Immature natural killer cell (primary cell): ENCODE measurements at regions not wholly inside any gene's neighbourhood (a gene's known extent, or its start where the extent isn't known, plus 50 kb on each side); places are given as distances from the start of the nearest gene placed in this dataset.

Experiments used
- DNase-seq, 3 donors: peaks; one replicate each; pipeline ENCODE4 v3.0.0; 2022; ENCODE audit warnings: mixed read lengths in 1 of 3
- H3K27ac Mint-ChIP-seq, 6 donors: one replicate each; pipeline ENCODE4 v1.8.0; 2020; ENCODE audit warnings: mixed read lengths in 6 of 6, mild to moderate bottlenecking in 5 of 6, inconsistent platforms in 4 of 6, moderate library complexity in 3 of 6
- H3K27me3 Mint-ChIP-seq, 3 donors: one replicate each; pipeline ENCODE4 v1.8.0; 2020 to 2021; ENCODE audit warnings: low read depth in 3 of 3, mild to moderate bottlenecking in 3 of 3, mixed read lengths in 3 of 3, moderate library complexity in 3 of 3, inconsistent platforms in 1 of 3
- H3K36me3 Mint-ChIP-seq, 3 donors: one replicate each; pipeline ENCODE4 v1.8.0; 2020; ENCODE audit warnings: mixed read lengths in 3 of 3, inconsistent platforms in 2 of 3, mild to moderate bottlenecking in 2 of 3
- H3K4me1 Mint-ChIP-seq, 2 donors: one replicate each; pipeline ENCODE4 v1.8.0; 2020; ENCODE audit warnings: inconsistent platforms in 2 of 2, mild to moderate bottlenecking in 2 of 2, mixed read lengths in 2 of 2, moderate library complexity in 1 of 2
- H3K4me3 Mint-ChIP-seq, 5 donors: one replicate each; pipeline ENCODE4 v1.8.0; 2020; ENCODE audit warnings: mild to moderate bottlenecking in 5 of 5, mixed read lengths in 5 of 5, inconsistent platforms in 3 of 5, moderate library complexity in 3 of 5
- H3K9me3 Mint-ChIP-seq, 6 donors: one replicate each; pipeline ENCODE4 v1.8.0; 2020; ENCODE audit warnings: mild to moderate bottlenecking in 6 of 6, mixed read lengths in 6 of 6, inconsistent platforms in 4 of 6, moderate library complexity in 3 of 6

GRCh38 chr3:147813256-147813655, 404.1 kb downstream of the ZIC1 start:
- no peaks in the 10 kb centered on the region for H3K36me3 Mint-ChIP-seq
- H3K4me1 Mint-ChIP-seq = no peaks in the 10 kb centered on the region
- no peak for DNase-seq
- peaks cover 3 to 26% (median 12%) of the 10 kb centered on the region in 6 donors for H3K9me3 Mint-ChIP-seq
- no peak overlapping the region for H3K27ac Mint-ChIP-seq
- no peaks in the 10 kb centered on the region for H3K27me3 Mint-ChIP-seq
- H3K4me3 Mint-ChIP-seq = no peak overlapping the region

GRCh38 chr3:147816752-147817151, 407.6 kb downstream of the ZIC1 start:
- Mint-ChIP-seq H3K27ac (no peak overlapping the region), H3K4me3 (no peak overlapping the region), H3K9me3 (peaks cover 0 to 22% (median 5%) of the 10 kb centered on the region in 6 donors), H3K4me1 (no peaks in the 10 kb centered on the region), H3K27me3 (no peaks in the 10 kb centered on the region), H3K36me3 (no peaks in the 10 kb centered on the region)
- no peak for DNase-seq

GRCh38 chr3:147832611-147833010, 423.4 kb downstream of the ZIC1 start:
- H3K9me3 Mint-ChIP-seq = peaks cover 4 to 33% (median 11%) of the 10 kb centered on the region in 6 donors

GRCh38 chr3:147836330-147836729, 427.2 kb downstream of the ZIC1 start:
- no peak for DNase-seq
- peaks cover 7 to 38% (median 10%) of the 10 kb centered on the region in 6 donors for H3K9me3 Mint-ChIP-seq
- H3K27me3 Mint-ChIP-seq = peaks cover 0 to 2% (median 2%) of the 10 kb centered on the region in 3 donors
- H3K4me1 Mint-ChIP-seq = no peaks in the 10 kb centered on the region
- H3K4me3 Mint-ChIP-seq = no peak overlapping the region
- no peak overlapping the region for H3K27ac Mint-ChIP-seq
- H3K36me3 Mint-ChIP-seq = peaks cover 0 to 3% (median 0%) of the 10 kb centered on the region in 3 donors

More at GRCh38 chr3:147832611-147833010, 423.4 kb downstream of the ZIC1 start:
- Mint-ChIP-seq H3K27me3 (peaks cover 0 to 4% (median 2%) of the 10 kb centered on the region in 3 donors), H3K4me3 (no peak overlapping the region), H3K4me1 (no peaks in the 10 kb centered on the region), H3K27ac (no peak overlapping the region), H3K36me3 (peaks cover 0 to 3% (median 0%) of the 10 kb centered on the region in 3 donors)
- no peak for DNase-seq

GRCh38 chr3:147838652-147839051, 429.5 kb downstream of the ZIC1 start:
- Mint-ChIP-seq H3K27ac (no peak overlapping the region), H3K4me1 (no peaks in the 10 kb centered on the region), H3K27me3 (no peaks in the 10 kb centered on the region), H3K36me3 (peaks cover 0 to under 1% (median 0%) of the 10 kb centered on the region in 3 donors), H3K9me3 (peaks cover 4 to 43% (median 9%) of the 10 kb centered on the region in 6 donors), H3K4me3 (no peak overlapping the region)
- DNase-seq = no peak

GRCh38 chr3:147843331-147843730, 434.2 kb downstream of the ZIC1 start:
- Mint-ChIP-seq H3K27ac (no peak overlapping the region), H3K36me3 (no peaks in the 10 kb centered on the region), H3K27me3 (no peaks in the 10 kb centered on the region), H3K4me3 (no peak overlapping the region), H3K9me3 (peaks cover 0 to 15% (median 5%) of the 10 kb centered on the region in 6 donors), H3K4me1 (no peaks in the 10 kb centered on the region)
- DNase-seq = no peak

- no peaks in the 10 kb centered on the region for H3K4me1 Mint-ChIP-seq
- no peak for DNase-seq
- H3K4me3 Mint-ChIP-seq = no peak overlapping the region
- H3K27ac Mint-ChIP-seq = no peak overlapping the region
- no peaks in the 10 kb centered on the region for H3K36me3 Mint-ChIP-seq
- no peaks in the 10 kb centered on the region for H3K27me3 Mint-ChIP-seq
- peaks cover 2 to 15% (median 4%) of the 10 kb centered on the region in 6 donors for H3K9me3 Mint-ChIP-seq
These were observed 437.1 kb downstream of the ZIC1 start for GRCh38 chr3:147846293-147846692.

- Mint-ChIP-seq H3K27me3 (no peaks in the 10 kb centered on the region), H3K4me1 (no peaks in the 10 kb centered on the region), H3K36me3 (no peaks in the 10 kb centered on the region), H3K4me3 (no peak overlapping the region), H3K9me3 (peaks cover 2 to 18% (median 6%) of the 10 kb centered on the region in 6 donors), H3K27ac (no peak overlapping the region)
- DNase-seq = no peak
These were observed 437.8 kb downstream of the ZIC1 start for GRCh38 chr3:147846854-147847478.

- Mint-ChIP-seq H3K36me3 (no peaks in the 10 kb centered on the region), H3K27ac (no peak overlapping the region), H3K4me1 (no peaks in the 10 kb centered on the region), H3K9me3 (peaks cover 5 to 22% (median 12%) of the 10 kb centered on the region in 6 donors), H3K4me3 (no peak overlapping the region), H3K27me3 (no peaks in the 10 kb centered on the region)
- DNase-seq = no peak
These were observed 441.9 kb downstream of the ZIC1 start for GRCh38 chr3:147851062-147851461.

- Mint-ChIP-seq H3K4me3 (no peak overlapping the region), H3K9me3 (peaks cover 9 to 43% (median 14%) of the 10 kb centered on the region in 6 donors), H3K36me3 (no peaks in the 10 kb centered on the region), H3K27me3 (no peaks in the 10 kb centered on the region), H3K4me1 (no peaks in the 10 kb centered on the region), H3K27ac (no peak overlapping the region)
- no peak for DNase-seq
These were observed 445.4 kb downstream of the ZIC1 start for GRCh38 chr3:147854542-147854941.

GRCh38 chr3:147864754-147865354, 455.7 kb downstream of the ZIC1 start:
- no peak overlapping the region for H3K4me3 Mint-ChIP-seq
- no peak for DNase-seq
- H3K36me3 Mint-ChIP-seq = no peaks in the 10 kb centered on the region
- H3K9me3 Mint-ChIP-seq = peaks cover 6 to 45% (median 11%) of the 10 kb centered on the region in 6 donors
- no peaks in the 10 kb centered on the region for H3K4me1 Mint-ChIP-seq
- peaks cover 0 to 1% (median 0%) of the 10 kb centered on the region in 3 donors for H3K27me3 Mint-ChIP-seq
- H3K27ac Mint-ChIP-seq = no peak overlapping the region

GRCh38 chr3:147866561-147866960, 457.4 kb downstream of the ZIC1 start:
- peaks cover 0 to 1% (median 0%) of the 10 kb centered on the region in 3 donors for H3K27me3 Mint-ChIP-seq
- H3K36me3 Mint-ChIP-seq = no peaks in the 10 kb centered on the region
- no peak overlapping the region for H3K4me3 Mint-ChIP-seq
- H3K9me3 Mint-ChIP-seq = peaks cover 6 to 42% (median 11%) of the 10 kb centered on the region in 6 donors
- H3K4me1 Mint-ChIP-seq = no peaks in the 10 kb centered on the region
- no peak for DNase-seq
- no peak overlapping the region for H3K27ac Mint-ChIP-seq

- H3K9me3 Mint-ChIP-seq = peaks cover 0 to 28% (median 13%) of the 10 kb centered on the region in 6 donors
- DNase-seq = no peak
- H3K4me3 Mint-ChIP-seq = no peak overlapping the region
- H3K4me1 Mint-ChIP-seq = no peaks in the 10 kb centered on the region
- no peak overlapping the region for H3K27ac Mint-ChIP-seq
- peaks cover 0 to 2% (median 0%) of the 10 kb centered on the region in 3 donors for H3K27me3 Mint-ChIP-seq
- H3K36me3 Mint-ChIP-seq = no peaks in the 10 kb centered on the region
These were observed 463.4 kb downstream of the ZIC1 start for GRCh38 chr3:147872568-147872967.

GRCh38 chr3:147875498-147875897, 466.3 kb downstream of the ZIC1 start:
- DNase-seq = no peak
- no peaks in the 10 kb centered on the region for H3K36me3 Mint-ChIP-seq
- peaks cover 0 to 2% (median 0%) of the 10 kb centered on the region in 3 donors for H3K27me3 Mint-ChIP-seq
- H3K4me1 Mint-ChIP-seq = no peaks in the 10 kb centered on the region
- H3K9me3 Mint-ChIP-seq = peaks cover 0 to 43% (median 23%) of the 10 kb centered on the region in 6 donors
- no peak overlapping the region for H3K4me3 Mint-ChIP-seq
- H3K27ac Mint-ChIP-seq = no peak overlapping the region
